Tibial nerve (tissue), 4 donors: ENCODE measurements at regions not wholly inside any gene's neighbourhood (a gene's known extent, or its start where the extent isn't known, plus 50 kb on each side); places are given as distances from the start of the nearest gene placed in this dataset.
"Not testable (repeated sequence)": the region's sequence is repeated elsewhere in the genome, so short reads cannot be mapped to it uniquely, and the experiment has no call there.

ENCODE experiments used
- DNase-seq, 2 donors: peaks; one replicate each; pipeline ENCODE4 v3.0.0-alpha.2; 2019; ENCODE audit warnings: low spot score in 2 of 2
- H3K27ac ChIP-seq, 4 donors: fragments of 200-600 bp; sonication (generic) in 3 of 4; one replicate each; pipeline ENCODE4 v1.5.1; 2017 to 2019; ENCODE audit warnings: mild to moderate bottlenecking in 1 of 4
- H3K27me3 ChIP-seq, 2 donors: fragments of 200-600 bp; sonication (generic) in 1 of 2; one replicate each; pipeline versions ENCODE4 v1.5.1 to v1.6.0; 2017 to 2019
- H3K36me3 ChIP-seq, 3 donors: fragments of 200-600 bp; sonication (generic); one replicate each; pipeline ENCODE4 v1.5.1; 2018 to 2019
- H3K4me1 ChIP-seq, 4 donors: fragments of 200-600 bp; sonication (generic) in 3 of 4; one replicate each; pipeline ENCODE4 v1.5.1; 2017 to 2019
- H3K4me3 ChIP-seq, 4 donors: fragments of 200-600 bp; sonication (generic) in 3 of 4; one replicate each; pipeline ENCODE4 v1.5.1; 2017 to 2019; ENCODE audit warnings: mild to moderate bottlenecking in 1 of 4, moderate library complexity in 1 of 4
- H3K9me3 ChIP-seq, 4 donors: fragments of 200-600 bp; sonication (generic) in 3 of 4; one replicate each; pipeline ENCODE4 v1.5.1; 2017 to 2019
- EP300 ChIP-seq, 2 donors: sonication (generic); formaldehyde crosslinking; IDR thresholded peaks; one replicate each; pipeline ENCODE4 v1.6.1; 2017; ENCODE audit warnings: antibody characterized with exemption in 2 of 2, mild to moderate bottlenecking in 1 of 2
- POLR2A ChIP-seq, 2 donors: fragments of 450-650 bp; IDR thresholded peaks; one replicate each; pipeline ENCODE4 v1.6.1; 2017; ENCODE audit warnings: antibody characterized with exemption in 2 of 2, mild to moderate bottlenecking in 2 of 2, moderate library complexity in 2 of 2
- WGBS, 2 donors: methylation state at CpG; one replicate each; pipeline ENCODE4 v1.1.5; 2018; 5-methylcytosine and 5-hydroxymethylcytosine counted together
- TF ChIP-seq, protein P1 (sequence below), 5 experiments: fragments of 200-600 bp in 3 of 5; fragments of 450-650 bp in 2 of 5; sonication (generic) in 3 of 5; IDR thresholded peaks; one replicate each; pipeline ENCODE4 v1.5.1; 2016 to 2019; ENCODE audit warnings: antibody characterized with exemption in 5 of 5, mild to moderate bottlenecking in 3 of 5, moderate library complexity in 2 of 5

GRCh38 chr19:20271215-20271926 lies 104.4 kb downstream of the ZNF486 start:
- Histone ChIP-seq H3K27ac (no peak overlapping the region), H3K9me3 (no peaks in the 10 kb centered on the region), H3K27me3 (no peaks in the 10 kb centered on the region), H3K4me3 (no peak overlapping the region), H3K36me3 (no peaks in the 10 kb centered on the region), H3K4me1 (no peaks in the 10 kb centered on the region)
- DNase-seq: no peak
- TF ChIP-seq EP300 (IDR thresholded peaks at IDR 0.05): no peak
- TF ChIP-seq, protein P1, sequence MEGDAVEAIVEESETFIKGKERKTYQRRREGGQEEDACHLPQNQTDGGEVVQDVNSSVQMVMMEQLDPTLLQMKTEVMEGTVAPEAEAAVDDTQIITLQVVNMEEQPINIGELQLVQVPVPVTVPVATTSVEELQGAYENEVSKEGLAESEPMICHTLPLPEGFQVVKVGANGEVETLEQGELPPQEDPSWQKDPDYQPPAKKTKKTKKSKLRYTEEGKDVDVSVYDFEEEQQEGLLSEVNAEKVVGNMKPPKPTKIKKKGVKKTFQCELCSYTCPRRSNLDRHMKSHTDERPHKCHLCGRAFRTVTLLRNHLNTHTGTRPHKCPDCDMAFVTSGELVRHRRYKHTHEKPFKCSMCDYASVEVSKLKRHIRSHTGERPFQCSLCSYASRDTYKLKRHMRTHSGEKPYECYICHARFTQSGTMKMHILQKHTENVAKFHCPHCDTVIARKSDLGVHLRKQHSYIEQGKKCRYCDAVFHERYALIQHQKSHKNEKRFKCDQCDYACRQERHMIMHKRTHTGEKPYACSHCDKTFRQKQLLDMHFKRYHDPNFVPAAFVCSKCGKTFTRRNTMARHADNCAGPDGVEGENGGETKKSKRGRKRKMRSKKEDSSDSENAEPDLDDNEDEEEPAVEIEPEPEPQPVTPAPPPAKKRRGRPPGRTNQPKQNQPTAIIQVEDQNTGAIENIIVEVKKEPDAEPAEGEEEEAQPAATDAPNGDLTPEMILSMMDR (IDR thresholded peaks at IDR 0.05): no peak
- TF ChIP-seq POLR2A (IDR thresholded peaks at IDR 0.05): no peak
- WGBS, 2 donors: 69 to 72% methylated on average over 12 of the region's 12 CpGs

DNA sequence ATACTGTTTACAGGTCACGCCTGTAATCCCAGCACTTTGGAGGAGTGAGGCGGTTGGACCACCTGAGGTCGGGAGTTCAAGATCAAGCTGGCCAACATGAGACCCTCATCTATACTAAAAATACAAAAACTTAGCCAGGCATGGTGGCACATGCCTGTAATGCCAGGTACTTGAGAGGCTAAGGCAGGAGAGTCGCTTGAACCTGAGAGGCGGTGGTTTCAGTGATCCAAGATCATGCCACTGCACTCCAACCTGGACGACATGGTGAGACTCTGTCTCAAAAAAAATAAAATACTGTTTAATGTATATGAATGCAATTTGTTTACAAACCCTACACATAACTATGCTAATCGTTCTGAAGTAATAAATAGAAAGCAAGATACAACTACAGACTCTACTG lies 102.4 kb downstream of the ZNF486 start:
- no peaks in the 10 kb centered on the region for H3K36me3 ChIP-seq
- no peak for DNase-seq
- H3K27me3 ChIP-seq: no peaks in the 10 kb centered on the region
- H3K4me1 ChIP-seq: no peaks in the 10 kb centered on the region
- TF ChIP-seq, protein P1 (IDR thresholded peaks at IDR 0.05): no peak
- TF ChIP-seq POLR2A (IDR thresholded peaks at IDR 0.05): no peak
- TF ChIP-seq EP300 (IDR thresholded peaks at IDR 0.05): no peak
- H3K9me3 ChIP-seq: no peaks in the 10 kb centered on the region
- H3K4me3 ChIP-seq: no peak overlapping the region
- WGBS, 2 donors: 87 to 92% methylated on average over 7 of the region's 7 CpGs
- no peak overlapping the region for H3K27ac ChIP-seq

GRCh38 chr19:20261513-20261912 lies 94.5 kb downstream of the ZNF486 start:
- not testable (repeated sequence) for H3K9me3 ChIP-seq, H3K4me3 ChIP-seq, H3K36me3 ChIP-seq, H3K27ac ChIP-seq, H3K4me1 ChIP-seq, DNase-seq, H3K27me3 ChIP-seq

DNA sequence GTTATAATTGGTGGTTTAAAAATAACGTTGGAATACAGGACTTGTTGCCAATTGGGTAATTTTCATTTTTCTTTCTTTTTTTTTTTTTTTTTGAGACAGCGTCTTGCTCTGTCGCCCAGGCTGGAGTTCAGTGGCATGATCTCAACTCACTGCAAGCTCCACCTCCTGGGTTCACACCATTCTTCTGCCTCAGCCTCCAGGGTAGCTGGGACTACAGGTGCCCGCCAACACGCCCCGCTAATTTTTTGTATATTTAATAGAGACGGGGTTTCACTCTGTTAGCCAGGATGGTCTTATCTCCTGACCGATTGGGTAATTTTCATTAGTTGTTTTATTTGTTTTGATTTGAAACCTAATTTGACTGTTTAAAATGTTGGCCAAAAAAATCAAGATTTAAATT lies 93.7 kb downstream of the ZNF486 start:
- 56 to 63% methylated on average over 8 of the region's 8 CpGs for WGBS, 2 donors
- not testable (repeated sequence) for H3K9me3 ChIP-seq

GRCh38 chr19:20259615-20260014 lies 92.6 kb downstream of the ZNF486 start:
- H3K36me3 ChIP-seq: no peaks in the 10 kb centered on the region
- H3K9me3 ChIP-seq: peaks cover 0 to 6% (median 0%) of the 10 kb centered on the region in 4 donors
- H3K4me1 ChIP-seq: no peaks in the 10 kb centered on the region
- no peak overlapping the region for H3K4me3 ChIP-seq
- no peak for DNase-seq
- no peak for TF ChIP-seq EP300 (IDR thresholded peaks at IDR 0.05)
- TF ChIP-seq, protein P1 (IDR thresholded peaks at IDR 0.05): no peak
- no peak for TF ChIP-seq POLR2A (IDR thresholded peaks at IDR 0.05)
- H3K27ac ChIP-seq: no peak overlapping the region
- H3K27me3 ChIP-seq: no peaks in the 10 kb centered on the region
- WGBS, 2 donors: 54 to 57% methylated on average over 1 of the region's 1 CpG

More for the DNA sequence above, 93.7 kb downstream of the ZNF486 start:
- H3K27me3 ChIP-seq, DNase-seq, H3K4me3 ChIP-seq, H3K27ac ChIP-seq, H3K36me3 ChIP-seq, H3K4me1 ChIP-seq: not testable (repeated sequence)

- H3K36me3 ChIP-seq: no peaks in the 10 kb centered on the region
- DNase-seq: no peak
- no peaks in the 10 kb centered on the region for H3K27me3 ChIP-seq
- 94 to 100% methylated on average over 2 of the region's 2 CpGs for WGBS, 2 donors
- no peaks in the 10 kb centered on the region for H3K9me3 ChIP-seq
- H3K4me1 ChIP-seq: no peaks in the 10 kb centered on the region
- no peak overlapping the region for H3K27ac ChIP-seq
- TF ChIP-seq, protein P1 (IDR thresholded peaks at IDR 0.05): no peak
- TF ChIP-seq POLR2A (IDR thresholded peaks at IDR 0.05) (no peak), EP300 (IDR thresholded peaks at IDR 0.05) (no peak)
- no peak overlapping the region for H3K4me3 ChIP-seq
Observed at GRCh38 chr19:20256606-20257005, 89.6 kb downstream of the ZNF486 start.
